Thyroid gland (tissue), 4 donors: ENCODE measurements at regions not wholly inside any gene's neighbourhood (a gene's known extent, or its start where the extent isn't known, plus 50 kb on each side); places are given as distances from the start of the nearest gene placed in this dataset.

ENCODE experiments used
- DNase-seq, 2 donors: peaks; one replicate each; pipeline ENCODE4 v3.0.0-alpha.2; 2019
- H3K27ac ChIP-seq, 3 donors: fragments of 200-600 bp; sonication (generic); 1 replicate in 2 of 3; 2 replicates in 1 of 3; pipeline ENCODE4 v1.5.1; 2016 to 2019; ENCODE audit warnings: mild to moderate bottlenecking in 1 of 3, moderate library complexity in 1 of 3
- H3K27me3 ChIP-seq: fragments of 200-600 bp; sonication (generic); one replicate; pipeline ENCODE4 v1.5.1; 2019
- H3K36me3 ChIP-seq, 2 donors: fragments of 200-600 bp; sonication (generic); one replicate each; pipeline ENCODE4 v1.5.1; 2016 to 2019
- H3K4me1 ChIP-seq, 2 donors: fragments of 200-600 bp; sonication (generic); one replicate each; pipeline ENCODE4 v1.5.1; 2017 to 2019
- H3K4me3 ChIP-seq, 3 donors: fragments of 200-600 bp; sonication (generic); replicated peaks in 1 of 3; 1 replicate in 2 of 3; 2 replicates in 1 of 3; pipeline ENCODE4 v1.5.1; 2016; ENCODE audit warnings: mild to moderate bottlenecking in 1 of 3
- H3K9me3 ChIP-seq: fragments of 200-600 bp; sonication (generic); one replicate; pipeline ENCODE4 v1.5.1; 2017
- CTCF ChIP-seq, 6 experiments: fragments of 200-600 bp in 3 of 6; fragments of 450-650 bp in 3 of 6; sonication (generic) in 3 of 6; IDR thresholded peaks; one replicate each; pipeline ENCODE4 v1.5.1; 2016 to 2019; ENCODE audit warnings: antibody characterized with exemption in 6 of 6, mild to moderate bottlenecking in 2 of 6, inconsistent platforms in 1 of 6, moderate library complexity in 1 of 6
- POLR2A ChIP-seq, 2 donors: fragments of 450-650 bp; IDR thresholded peaks; one replicate each; pipeline ENCODE4 v1.6.1; 2017; ENCODE audit warnings: antibody characterized with exemption in 2 of 2, mild to moderate bottlenecking in 2 of 2, moderate library complexity in 1 of 2
- WGBS, 2 donors: methylation state at CpG; one replicate each; pipeline ENCODE4 v1.1.5; 2017; 5-methylcytosine and 5-hydroxymethylcytosine counted together
- intact Hi-C: fragments of 100-400 bp; cut with DNase I; formaldehyde crosslinking; loops from one replicate; pipeline ENCODE4 v1.15.1; 2023

DNA sequence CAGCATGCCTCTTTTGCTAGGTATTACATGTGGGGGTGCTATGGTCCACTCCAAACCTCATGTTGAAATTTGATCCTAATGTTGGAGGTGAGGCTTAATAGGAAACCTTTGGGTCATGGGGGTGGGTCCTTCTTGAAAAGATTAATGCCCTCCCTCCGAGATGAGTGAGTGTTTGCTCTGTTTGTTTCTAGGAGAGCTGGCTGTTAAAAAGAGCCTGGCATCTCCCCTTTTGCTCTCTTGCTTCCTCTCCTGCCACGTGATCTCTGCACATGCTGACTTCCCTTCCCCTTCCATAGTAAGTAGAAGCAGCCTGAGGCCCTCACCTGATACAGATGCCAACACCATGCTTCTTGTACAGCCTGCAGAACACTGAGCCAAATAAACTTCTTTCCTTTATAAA is 104.5 kb downstream of the FAT3 start:
- Histone ChIP-seq H3K27me3 (no peaks in the 10 kb centered on the region), H3K4me1 (no peaks in the 10 kb centered on the region), H3K36me3 (no peaks in the 10 kb centered on the region), H3K27ac (no peak overlapping the region), H3K4me3 (no peak overlapping the region), H3K9me3 (no peaks in the 10 kb centered on the region)
- DNase-seq: no peak
- TF ChIP-seq POLR2A (IDR thresholded peaks at IDR 0.05): no peak
- TF ChIP-seq CTCF (IDR thresholded peaks at IDR 0.05): no peak
- intact Hi-C loops: no loop called here
- 42 to 50% methylated on average over 2 of the region's 2 CpGs for WGBS, 2 donors

GRCh38 chr11:92329646-92330045 is 105.0 kb downstream of the FAT3 start:
- Histone ChIP-seq H3K4me3 (no peak overlapping the region), H3K27ac (no peak overlapping the region), H3K9me3 (no peaks in the 10 kb centered on the region), H3K4me1 (no peaks in the 10 kb centered on the region), H3K27me3 (no peaks in the 10 kb centered on the region), H3K36me3 (no peaks in the 10 kb centered on the region)
- TF ChIP-seq POLR2A (IDR thresholded peaks at IDR 0.05) (no peak), CTCF (IDR thresholded peaks at IDR 0.05) (no peak)
- intact Hi-C loops: no loop called here
- WGBS, 2 donors: 48% methylated on average over 2 of the region's 2 CpGs
- no peak for DNase-seq

DNA sequence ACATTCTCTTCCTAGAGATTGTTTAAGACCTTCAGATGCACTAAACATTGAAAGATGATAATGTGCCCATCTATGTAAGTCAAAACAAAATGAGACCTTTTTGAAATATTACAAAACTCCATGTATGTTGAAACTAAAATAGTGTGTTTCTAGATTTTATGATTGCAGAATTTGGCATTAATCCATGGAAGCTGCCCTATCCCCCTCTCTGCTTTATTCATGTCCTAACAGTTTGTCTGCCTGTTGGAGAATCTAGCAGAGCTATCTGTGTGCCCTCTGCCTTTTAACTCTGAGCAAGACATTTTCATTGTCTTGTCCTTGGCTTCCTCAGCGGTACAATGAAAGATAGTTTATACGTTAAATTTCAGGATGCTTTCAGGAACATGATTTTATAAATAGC is 105.5 kb downstream of the FAT3 start:
- intact Hi-C loops: no loop called here
- WGBS, 2 donors: 65 to 71% methylated on average over 2 of the region's 2 CpGs
- H3K27me3 ChIP-seq: no peaks in the 10 kb centered on the region
- no peak for DNase-seq
- H3K27ac ChIP-seq: no peak overlapping the region
- H3K4me1 ChIP-seq: no peaks in the 10 kb centered on the region
- TF ChIP-seq POLR2A (IDR thresholded peaks at IDR 0.05) (no peak), CTCF (IDR thresholded peaks at IDR 0.05) (no peak)
- no peaks in the 10 kb centered on the region for H3K9me3 ChIP-seq
- no peak overlapping the region for H3K4me3 ChIP-seq
- no peaks in the 10 kb centered on the region for H3K36me3 ChIP-seq

DNA sequence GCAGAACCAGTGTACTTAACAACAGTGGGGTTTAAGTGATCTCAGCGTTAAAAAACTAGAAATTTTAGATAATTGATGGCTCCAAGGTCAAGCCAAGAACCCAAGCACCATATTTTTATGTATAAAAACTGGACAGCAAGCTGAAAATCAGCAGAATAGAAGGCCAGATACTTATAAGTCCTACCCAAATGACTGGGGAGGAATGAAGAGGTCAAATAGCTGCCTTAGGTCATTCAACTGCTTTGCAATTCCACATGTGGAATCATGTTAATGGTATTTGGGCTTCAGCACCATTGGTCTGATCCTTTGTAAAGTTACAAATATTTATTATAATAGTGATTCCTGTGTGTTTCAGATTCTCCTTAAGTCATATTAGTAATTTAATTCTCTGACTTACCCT is 108.4 kb downstream of the FAT3 start:
- 78 to 89% methylated on average over 1 of the region's 1 CpG for WGBS, 2 donors
- DNase-seq: no peak
- Histone ChIP-seq H3K4me3 (no peak overlapping the region), H3K36me3 (no peaks in the 10 kb centered on the region), H3K4me1 (no peaks in the 10 kb centered on the region), H3K9me3 (no peaks in the 10 kb centered on the region), H3K27ac (no peak overlapping the region), H3K27me3 (no peaks in the 10 kb centered on the region)
- intact Hi-C loops: no loop called here
- no peak for TF ChIP-seq POLR2A (IDR thresholded peaks at IDR 0.05)
- no peak for TF ChIP-seq CTCF (IDR thresholded peaks at IDR 0.05)

GRCh38 chr11:92340839-92341238 is 116.2 kb downstream of the FAT3 start:
- WGBS, 2 donors: 90 to 92% methylated on average over 6 of the region's 6 CpGs
- intact Hi-C loops: no loop called here

More at GRCh38 chr11:92340839-92341238, 116.2 kb downstream of the FAT3 start:
- Histone ChIP-seq H3K36me3 (no peaks in the 10 kb centered on the region), H3K27ac (no peak overlapping the region), H3K9me3 (no peaks in the 10 kb centered on the region), H3K27me3 (no peaks in the 10 kb centered on the region), H3K4me1 (no peaks in the 10 kb centered on the region), H3K4me3 (no peak overlapping the region)
- DNase-seq: no peak
- TF ChIP-seq CTCF (IDR thresholded peaks at IDR 0.05): no peak
- TF ChIP-seq POLR2A (IDR thresholded peaks at IDR 0.05): no peak
